CD14-positive monocyte (primary cell): ENCODE measurements at regions not wholly inside any gene's neighbourhood (a gene's known extent, or its start where the extent isn't known, plus 50 kb on each side); places are given as distances from the start of the nearest gene placed in this dataset.

Source experiments
- DNase-seq, 3 donors: peaks; one replicate each; pipeline ENCODE4 v3.0.0-alpha.2; 2011 to 2022
- H2AFZ ChIP-seq: 2 replicates; pipeline ENCODE4 v1.6.0; 2012; ENCODE audit warnings: mild to moderate bottlenecking, low read depth, low read length, inconsistent platforms; ENCODE audit not compliant: insufficient read depth, poor library complexity, severe bottlenecking
- H3K27ac ChIP-seq, 2 donors: 1 replicate in 1 of 2; 2 replicates in 1 of 2; pipeline ENCODE4 v1.5.1; 2012 to 2013; ENCODE audit warnings: low read length in 2 of 2, control low read depth in 1 of 2, inconsistent platforms in 1 of 2, low read depth in 1 of 2, mild to moderate bottlenecking in 1 of 2
- H3K27me3 ChIP-seq, 2 donors: one replicate each; pipeline versions ENCODE4 v1.6.0 to v1.6.1; 2011 to 2013; ENCODE audit warnings: low read length in 2 of 2; ENCODE audit not compliant: control insufficient read depth in 2 of 2, insufficient read depth in 2 of 2
- H3K36me3 ChIP-seq, 2 donors: replicated peaks in 1 of 2; 1 replicate in 1 of 2; 2 replicates in 1 of 2; pipeline versions ENCODE4 v1.5.1 to v1.6.1; 2012 to 2013; ENCODE audit warnings: low read length in 2 of 2, control low read depth in 1 of 2, inconsistent platforms in 1 of 2, mild to moderate bottlenecking in 1 of 2; ENCODE audit not compliant: insufficient read depth in 2 of 2, control insufficient read depth in 1 of 2
- H3K4me1 ChIP-seq, 2 donors: 1 replicate in 1 of 2; 2 replicates in 1 of 2; pipeline versions ENCODE4 v1.5.1 to v1.6.1; 2012 to 2013; ENCODE audit warnings: low read length in 2 of 2, control low read depth in 1 of 2, inconsistent platforms in 1 of 2, mild to moderate bottlenecking in 1 of 2, moderate library complexity in 1 of 2; ENCODE audit not compliant: insufficient read depth in 2 of 2, control insufficient read depth in 1 of 2
- H3K4me2 ChIP-seq: replicated peaks from 2 replicates; pipeline ENCODE3; 2012; ENCODE audit warnings: low read length, moderate library complexity, mild to moderate bottlenecking; ENCODE audit not compliant: poor library complexity, severe bottlenecking; ENCODE audit errors: extremely low read depth
- H3K4me3 ChIP-seq, 3 experiments: fragments of 200-600 bp in 1 of 3; sonication (generic) in 1 of 3; replicated peaks in 1 of 3; 1 replicate in 2 of 3; 2 replicates in 1 of 3; pipeline ENCODE4 v1.5.1; 2011 to 2013; ENCODE audit warnings: low read length in 3 of 3, mild to moderate bottlenecking in 3 of 3, control low read depth in 2 of 3, low read depth in 2 of 3, inconsistent platforms in 1 of 3, moderate library complexity in 1 of 3
- H3K79me2 ChIP-seq: 2 replicates; pipeline ENCODE4 v1.6.0; 2012; ENCODE audit warnings: mild to moderate bottlenecking, control low read depth, inconsistent platforms, low read length, moderate library complexity; ENCODE audit not compliant: insufficient read depth
- H3K9ac ChIP-seq: 2 replicates; pipeline ENCODE4 v1.6.0; 2017; ENCODE audit warnings: low read length, mild to moderate bottlenecking; ENCODE audit not compliant: insufficient read depth, poor library complexity, severe bottlenecking
- H3K9me3 ChIP-seq, 2 donors: replicated peaks in 1 of 2; 1 replicate in 1 of 2; 2 replicates in 1 of 2; pipeline versions ENCODE4 v1.5.1 to v1.6.1; 2012 to 2013; ENCODE audit warnings: low read length in 2 of 2, control low read depth in 1 of 2; ENCODE audit not compliant: control insufficient read depth in 1 of 2, insufficient read depth in 1 of 2
- H4K20me1 ChIP-seq: 2 replicates; pipeline ENCODE4 v1.6.0; 2012; ENCODE audit warnings: mild to moderate bottlenecking, low read length, control low read depth, moderate library complexity; ENCODE audit not compliant: insufficient read depth
- H3K27ac Mint-ChIP-seq, 7 donors: one replicate each; pipeline ENCODE4 v1.8.0; 2020; ENCODE audit warnings: mild to moderate bottlenecking in 7 of 7, mixed read lengths in 7 of 7, moderate library complexity in 6 of 7, inconsistent platforms in 2 of 7
- H3K27me3 Mint-ChIP-seq, 3 donors: one replicate each; pipeline ENCODE4 v1.8.0; 2021 to 2022; ENCODE audit warnings: low read depth in 3 of 3, mild to moderate bottlenecking in 3 of 3, mixed read lengths in 3 of 3, moderate library complexity in 3 of 3, inconsistent platforms in 1 of 3
- H3K36me3 Mint-ChIP-seq, 2 donors: one replicate each; pipeline ENCODE4 v1.8.0; 2020; ENCODE audit warnings: mixed read lengths in 2 of 2, inconsistent platforms in 1 of 2, mild to moderate bottlenecking in 1 of 2
- H3K4me1 Mint-ChIP-seq: one replicate; pipeline ENCODE4 v1.8.0; 2020; ENCODE audit warnings: mild to moderate bottlenecking, mixed read lengths
- H3K4me3 Mint-ChIP-seq, 2 donors: one replicate each; pipeline ENCODE4 v1.8.0; 2020; ENCODE audit warnings: mild to moderate bottlenecking in 2 of 2, mixed read lengths in 2 of 2, moderate library complexity in 1 of 2
- H3K9me3 Mint-ChIP-seq, 7 donors: one replicate each; pipeline ENCODE4 v1.8.0; 2020 to 2022; ENCODE audit warnings: mixed read lengths in 7 of 7, mild to moderate bottlenecking in 6 of 7, moderate library complexity in 6 of 7, inconsistent platforms in 2 of 7
- WGBS: methylation state at CpG from one replicate; pipeline ENCODE4 v1.1.5; 2013; ENCODE audit warnings: missing lambda C conversion rate; ENCODE audit not compliant: insufficient coverage; 5-methylcytosine and 5-hydroxymethylcytosine counted together
- intact Hi-C, 2 donors: fragments of 100-400 bp; cut with micrococcal nuclease; formaldehyde crosslinking; loops; one replicate each; pipeline versions ENCODE4 v1.15.0 to v1.15.1; 2023
- TF ChIP-seq, protein P1 (sequence below): fragments of 200-600 bp; IDR thresholded peaks from one replicate; pipeline ENCODE4 v1.8.0; 2022; ENCODE audit warnings: antibody characterized with exemption, mild to moderate bottlenecking

DNA sequence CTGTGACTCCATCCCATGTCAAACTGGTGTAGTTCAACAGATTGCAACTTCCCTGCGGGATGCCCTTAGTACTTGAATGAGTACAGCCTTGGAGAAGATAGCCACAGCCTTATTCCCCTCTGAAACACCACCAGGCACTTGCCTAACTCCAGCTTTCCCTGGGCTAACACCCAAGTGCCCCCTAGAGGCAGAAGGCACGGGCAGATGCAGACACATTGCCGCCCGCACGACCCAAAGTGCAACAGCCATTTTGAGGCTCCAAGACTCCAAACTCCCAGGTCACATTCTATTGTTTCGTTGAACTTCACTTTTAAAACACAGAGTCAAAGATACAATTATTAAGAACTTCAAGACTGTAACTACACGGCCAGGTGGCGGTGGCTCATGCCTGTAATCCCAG is 163.6 kb upstream of the CDH6 start:
- Mint-ChIP-seq H3K36me3 (no peaks in the 10 kb centered on the region), H3K27me3 (peaks cover 0 to 1% (median 0%) of the 10 kb centered on the region in 3 donors), H3K9me3 (peaks cover 0 to 4% (median 2%) of the 10 kb centered on the region in 7 donors), H3K4me1 (no peaks in the 10 kb centered on the region), H3K4me3 (no peak overlapping the region), H3K27ac (no peak overlapping the region)
- no peaks in the 10 kb centered on the region for H3K79me2 ChIP-seq
- no peak overlapping the region for H3K4me2 ChIP-seq
- no peak overlapping the region for H3K27ac ChIP-seq
- DNase-seq, result no peak
- TF ChIP-seq, protein P1, sequence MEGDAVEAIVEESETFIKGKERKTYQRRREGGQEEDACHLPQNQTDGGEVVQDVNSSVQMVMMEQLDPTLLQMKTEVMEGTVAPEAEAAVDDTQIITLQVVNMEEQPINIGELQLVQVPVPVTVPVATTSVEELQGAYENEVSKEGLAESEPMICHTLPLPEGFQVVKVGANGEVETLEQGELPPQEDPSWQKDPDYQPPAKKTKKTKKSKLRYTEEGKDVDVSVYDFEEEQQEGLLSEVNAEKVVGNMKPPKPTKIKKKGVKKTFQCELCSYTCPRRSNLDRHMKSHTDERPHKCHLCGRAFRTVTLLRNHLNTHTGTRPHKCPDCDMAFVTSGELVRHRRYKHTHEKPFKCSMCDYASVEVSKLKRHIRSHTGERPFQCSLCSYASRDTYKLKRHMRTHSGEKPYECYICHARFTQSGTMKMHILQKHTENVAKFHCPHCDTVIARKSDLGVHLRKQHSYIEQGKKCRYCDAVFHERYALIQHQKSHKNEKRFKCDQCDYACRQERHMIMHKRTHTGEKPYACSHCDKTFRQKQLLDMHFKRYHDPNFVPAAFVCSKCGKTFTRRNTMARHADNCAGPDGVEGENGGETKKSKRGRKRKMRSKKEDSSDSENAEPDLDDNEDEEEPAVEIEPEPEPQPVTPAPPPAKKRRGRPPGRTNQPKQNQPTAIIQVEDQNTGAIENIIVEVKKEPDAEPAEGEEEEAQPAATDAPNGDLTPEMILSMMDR, result no peak
- H3K4me1 ChIP-seq, result no peaks in the 10 kb centered on the region
- peaks cover 0 to 4% of the 10 kb centered on the region in 2 donors for H3K9me3 ChIP-seq
- H3K4me3 ChIP-seq, result no peak overlapping the region
- no peaks in the 10 kb centered on the region for H3K36me3 ChIP-seq
- no peak overlapping the region for H2AFZ ChIP-seq
- intact Hi-C loops, result no loop called here
- H3K9ac ChIP-seq, result no peak overlapping the region
- no peaks in the 10 kb centered on the region for H3K27me3 ChIP-seq
- H4K20me1 ChIP-seq, result no peaks in the 10 kb centered on the region
- 91% methylated on average over 8 of the region's 8 CpGs for WGBS

DNA sequence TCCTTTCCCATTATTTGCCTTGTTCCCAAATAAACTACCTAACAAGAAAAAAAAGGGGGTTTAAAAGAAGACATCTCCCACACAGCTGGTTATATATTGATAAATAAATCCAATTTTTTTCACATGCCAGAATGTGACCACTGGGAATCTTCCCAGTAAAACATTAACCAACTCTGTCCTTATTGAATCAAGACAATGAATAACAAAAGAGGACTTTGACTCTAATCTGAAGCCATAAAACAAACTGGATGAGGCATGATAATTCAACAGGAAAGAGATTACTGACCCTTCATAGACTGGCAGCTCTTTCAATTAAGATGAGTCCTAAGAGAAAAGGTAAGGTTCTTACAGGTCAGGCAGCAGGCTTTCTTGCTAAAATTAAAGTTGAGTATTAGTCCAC is 165.8 kb upstream of the CDH6 start:
- Histone ChIP-seq H3K27ac (no peak overlapping the region), H3K36me3 (no peaks in the 10 kb centered on the region), H4K20me1 (no peaks in the 10 kb centered on the region), H3K4me2 (no peak overlapping the region), H3K9me3 (peaks cover 0 to 4% of the 10 kb centered on the region in 2 donors), H3K79me2 (no peaks in the 10 kb centered on the region), H3K4me3 (no peak overlapping the region), H3K27me3 (no peaks in the 10 kb centered on the region), H2AFZ (no peak overlapping the region), H3K9ac (no peak overlapping the region), H3K4me1 (no peaks in the 10 kb centered on the region)
- no peak for DNase-seq
- Mint-ChIP-seq H3K4me1 (no peaks in the 10 kb centered on the region), H3K27me3 (peaks cover 0 to 1% (median 0%) of the 10 kb centered on the region in 3 donors), H3K9me3 (peaks cover 0 to 3% (median 0%) of the 10 kb centered on the region in 7 donors), H3K36me3 (no peaks in the 10 kb centered on the region), H3K27ac (no peak overlapping the region), H3K4me3 (no peak overlapping the region)
- intact Hi-C loops, result no loop called here
- TF ChIP-seq, protein P1, result no peak
